C4-2B (cell line): ENCODE measurements at regions not wholly inside any gene's neighbourhood (a gene's known extent, or its start where the extent isn't known, plus 50 kb on each side); places are given as distances from the start of the nearest gene placed in this dataset.

Experiments
- CTCF ChIP-seq: fragments of 450-650 bp; conservative IDR thresholded peaks from 2 replicates; pipeline ENCODE4 v1.5.1; 2017; ENCODE audit warnings: mild to moderate bottlenecking
- ZFX ChIP-seq: fragments of 450-650 bp; IDR thresholded peaks from 2 replicates; pipeline ENCODE4 v1.6.1; 2017

- TF ChIP-seq CTCF (no peak), ZFX (no peak)
Measured at GRCh38 chr6:44722736-44723135, 335.2 kb downstream of the CDC5L start.
